ENCODE measurements at regions not wholly inside any gene's neighbourhood (a gene's known extent, or its start where the extent isn't known, plus 50 kb on each side); places are given as distances from the start of the nearest gene placed in this dataset.
A peak's percentile ranks its signal among the peaks of the same experiment; 100 is the strongest.

DNA sequence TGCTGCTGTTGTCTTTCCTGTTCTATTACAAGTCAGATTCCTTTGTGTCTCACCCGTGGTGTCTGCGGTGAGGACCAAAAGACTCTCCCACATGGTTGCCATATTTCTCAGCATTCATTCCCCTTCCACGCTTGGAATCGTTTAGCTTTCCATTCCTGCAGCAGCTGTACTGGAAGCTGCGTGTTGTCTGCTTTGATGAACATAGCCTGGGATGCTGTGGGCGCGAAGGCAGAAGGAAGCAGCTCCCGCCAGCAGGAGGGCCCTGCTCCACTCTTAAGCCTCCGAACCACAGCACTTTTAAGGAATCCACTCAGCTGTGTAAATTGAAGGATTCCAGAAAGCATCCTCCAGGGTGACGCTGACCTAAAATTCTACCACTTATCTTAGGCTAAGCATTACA, 303.6 kb upstream of the PITRM1 start:
- Histone ChIP-seq H3K27ac (ENCODE audit: low read length) (no peak overlapping the region), H3K9ac (ENCODE audit: low read length) (no peak overlapping the region), H3K36me3 (ENCODE audit: control insufficient read depth, low read depth, low read length) (no peaks in the 10 kb centered on the region), H3K27me3 (ENCODE audit: control insufficient read depth, insufficient read depth, low read length) (no peaks in the 10 kb centered on the region), H3K9me3 (ENCODE audit: control insufficient read depth, low read depth, low read length) (no peaks in the 10 kb centered on the region), H3K4me3 (ENCODE audit: low read length) (no peak overlapping the region), H3K4me1 (ENCODE audit: control insufficient read depth, low read depth, low read length) (peaks cover 13% of the 10 kb centered on the region)

DNA sequence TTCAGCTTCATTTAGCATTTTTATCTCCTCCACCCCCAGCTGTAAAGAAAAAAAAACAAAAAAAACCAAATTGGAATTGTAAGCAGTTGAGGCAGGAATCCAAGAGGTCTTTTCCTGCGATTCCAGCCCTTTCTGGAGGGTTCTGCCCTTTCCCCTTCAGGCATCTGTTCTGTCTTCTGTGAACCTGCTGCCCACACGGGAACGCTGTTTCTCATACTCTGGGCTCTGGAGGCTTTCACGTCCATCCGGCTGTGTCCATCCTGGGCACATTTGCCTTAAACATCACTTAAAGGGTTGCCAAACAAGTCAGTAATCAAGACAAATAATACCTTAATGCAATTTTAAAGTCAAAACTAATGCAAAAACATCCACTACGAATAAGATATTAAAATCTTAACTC, 302.8 kb upstream of the PITRM1 start:
- Histone ChIP-seq H3K4me3 (ENCODE audit: low read length) (no peak overlapping the region), H3K9ac (ENCODE audit: low read length) (no peak overlapping the region), H3K4me1 (ENCODE audit: control insufficient read depth, low read depth, low read length) (peaks cover 13% of the 10 kb centered on the region), H3K27ac (ENCODE audit: low read length) (no peak overlapping the region), H3K9me3 (ENCODE audit: control insufficient read depth, low read depth, low read length) (no peaks in the 10 kb centered on the region), H3K27me3 (ENCODE audit: control insufficient read depth, insufficient read depth, low read length) (no peaks in the 10 kb centered on the region), H3K36me3 (ENCODE audit: control insufficient read depth, low read depth, low read length) (no peaks in the 10 kb centered on the region)

GRCh38 chr10:3474266-3474665, 301.7 kb upstream of the PITRM1 start:
- H3K9ac ChIP-seq (ENCODE audit: low read length), result no peak overlapping the region
- no peaks in the 10 kb centered on the region for H3K9me3 ChIP-seq (ENCODE audit: control insufficient read depth, low read depth, low read length)
- H3K27ac ChIP-seq (ENCODE audit: low read length), result no peak overlapping the region
- H3K4me3 ChIP-seq (ENCODE audit: low read length), result no peak overlapping the region
- H3K27me3 ChIP-seq (ENCODE audit: control insufficient read depth, insufficient read depth, low read length), result no peaks in the 10 kb centered on the region
- no peaks in the 10 kb centered on the region for H3K36me3 ChIP-seq (ENCODE audit: control insufficient read depth, low read depth, low read length)
- H3K4me1 ChIP-seq (ENCODE audit: control insufficient read depth, low read depth, low read length), result peaks cover 13% of the 10 kb centered on the region

- no peaks in the 10 kb centered on the region for H3K36me3 ChIP-seq (ENCODE audit: control insufficient read depth, low read depth, low read length)
- peaks cover 13% of the 10 kb centered on the region for H3K4me1 ChIP-seq (ENCODE audit: control insufficient read depth, low read depth, low read length)
- no peak overlapping the region for H3K9ac ChIP-seq (ENCODE audit: low read length)
- no peak overlapping the region for H3K27ac ChIP-seq (ENCODE audit: low read length)
- H3K9me3 ChIP-seq (ENCODE audit: control insufficient read depth, low read depth, low read length), result no peaks in the 10 kb centered on the region
- no peaks in the 10 kb centered on the region for H3K27me3 ChIP-seq (ENCODE audit: control insufficient read depth, insufficient read depth, low read length)
- H3K4me3 ChIP-seq (ENCODE audit: low read length), result no peak overlapping the region
Measured at GRCh38 chr10:3473271-3473670, 300.7 kb upstream of the PITRM1 start.

- H3K9ac ChIP-seq (ENCODE audit: low read length), result no peak overlapping the region
- H3K4me3 ChIP-seq (ENCODE audit: low read length), result peak overlapping the region; percentile 3
Measured at GRCh38 chr10:3472287-3473051, 299.9 kb upstream of the PITRM1 start.

DNA sequence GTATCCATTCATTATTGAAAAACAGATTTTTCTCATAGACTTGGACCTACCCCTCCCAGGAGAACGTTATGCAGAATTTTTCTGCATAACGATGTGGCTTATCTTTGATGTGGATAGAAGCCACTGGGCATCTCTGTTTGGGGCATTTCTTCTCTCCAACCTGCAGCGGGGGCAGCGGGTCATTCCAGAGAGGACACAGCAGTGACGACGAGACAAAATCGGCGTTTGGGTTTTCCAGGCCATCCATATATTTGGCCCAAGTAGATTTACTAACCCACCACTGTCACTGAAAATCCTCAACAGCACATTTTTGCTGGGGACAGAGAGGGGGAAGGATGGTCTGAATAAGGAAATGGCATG, 299.3 kb upstream of the PITRM1 start:
- Histone ChIP-seq H3K9me3 (ENCODE audit: control insufficient read depth, low read depth, low read length) (no peaks in the 10 kb centered on the region), H3K36me3 (ENCODE audit: control insufficient read depth, low read depth, low read length) (no peaks in the 10 kb centered on the region), H3K9ac (ENCODE audit: low read length) (no peak overlapping the region), H3K4me3 (ENCODE audit: low read length) (peak overlapping the region; percentile 3), H3K27ac (ENCODE audit: low read length) (no peak overlapping the region), H3K4me1 (ENCODE audit: control insufficient read depth, low read depth, low read length) (peaks cover 13% of the 10 kb centered on the region), H3K27me3 (ENCODE audit: control insufficient read depth, insufficient read depth, low read length) (no peaks in the 10 kb centered on the region)

More at GRCh38 chr10:3472287-3473051, 299.9 kb upstream of the PITRM1 start:
- H3K4me1 ChIP-seq (ENCODE audit: control insufficient read depth, low read depth, low read length), result peaks cover 13% of the 10 kb centered on the region
- no peaks in the 10 kb centered on the region for H3K27me3 ChIP-seq (ENCODE audit: control insufficient read depth, insufficient read depth, low read length)
- H3K9me3 ChIP-seq (ENCODE audit: control insufficient read depth, low read depth, low read length), result no peaks in the 10 kb centered on the region
- H3K36me3 ChIP-seq (ENCODE audit: control insufficient read depth, low read depth, low read length), result no peaks in the 10 kb centered on the region
- H3K27ac ChIP-seq (ENCODE audit: low read length), result no peak overlapping the region

DNA sequence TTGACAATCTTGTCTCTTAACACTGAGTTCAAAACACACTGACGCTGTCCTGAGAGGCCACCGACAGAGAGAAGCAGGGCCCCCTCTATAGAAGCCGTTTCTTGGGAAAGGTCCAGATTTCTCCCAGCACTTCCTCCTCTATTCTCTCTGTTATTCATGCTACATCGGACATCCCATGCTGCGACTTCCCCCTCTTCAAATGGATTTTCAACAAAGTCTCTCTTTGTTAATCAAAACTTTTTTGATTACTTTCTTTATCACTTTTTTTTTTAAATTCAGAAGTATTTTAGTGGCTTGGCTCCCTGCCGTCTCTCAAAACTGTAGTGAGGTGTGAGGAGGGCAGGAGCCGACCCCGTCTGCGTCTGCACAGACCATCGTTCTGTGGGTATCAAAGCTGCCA, 298.9 kb upstream of the PITRM1 start:
- H3K27me3 ChIP-seq (ENCODE audit: control insufficient read depth, insufficient read depth, low read length), result no peaks in the 10 kb centered on the region
- no peak overlapping the region for H3K4me3 ChIP-seq (ENCODE audit: low read length)
- H3K4me1 ChIP-seq (ENCODE audit: control insufficient read depth, low read depth, low read length), result peaks cover 13% of the 10 kb centered on the region
- no peak overlapping the region for H3K27ac ChIP-seq (ENCODE audit: low read length)
- H3K36me3 ChIP-seq (ENCODE audit: control insufficient read depth, low read depth, low read length), result no peaks in the 10 kb centered on the region
- no peak overlapping the region for H3K9ac ChIP-seq (ENCODE audit: low read length)
- no peaks in the 10 kb centered on the region for H3K9me3 ChIP-seq (ENCODE audit: control insufficient read depth, low read depth, low read length)

GRCh38 chr10:3470191-3470590, 297.6 kb upstream of the PITRM1 start:
- no peak overlapping the region for H3K4me3 ChIP-seq (ENCODE audit: low read length)
- H3K9me3 ChIP-seq (ENCODE audit: control insufficient read depth, low read depth, low read length), result no peaks in the 10 kb centered on the region
- H3K27me3 ChIP-seq (ENCODE audit: control insufficient read depth, insufficient read depth, low read length), result no peaks in the 10 kb centered on the region
- H3K4me1 ChIP-seq (ENCODE audit: control insufficient read depth, low read depth, low read length), result peaks cover 13% of the 10 kb centered on the region
- H3K36me3 ChIP-seq (ENCODE audit: control insufficient read depth, low read depth, low read length), result no peaks in the 10 kb centered on the region
- H3K27ac ChIP-seq (ENCODE audit: low read length), result no peak overlapping the region
- H3K9ac ChIP-seq (ENCODE audit: low read length), result no peak overlapping the region

- no peaks in the 10 kb centered on the region for H3K27me3 ChIP-seq (ENCODE audit: control insufficient read depth, insufficient read depth, low read length)
- H3K4me3 ChIP-seq (ENCODE audit: low read length), result no peak overlapping the region
- H3K9ac ChIP-seq (ENCODE audit: low read length), result no peak overlapping the region
- no peak overlapping the region for H3K27ac ChIP-seq (ENCODE audit: low read length)
- H3K4me1 ChIP-seq (ENCODE audit: control insufficient read depth, low read depth, low read length), result peaks cover 13% of the 10 kb centered on the region
- H3K9me3 ChIP-seq (ENCODE audit: control insufficient read depth, low read depth, low read length), result no peaks in the 10 kb centered on the region
- no peaks in the 10 kb centered on the region for H3K36me3 ChIP-seq (ENCODE audit: control insufficient read depth, low read depth, low read length)
Measured at GRCh38 chr10:3469639-3470020, 297.0 kb upstream of the PITRM1 start.

GRCh38 chr10:3468919-3469638, 296.5 kb upstream of the PITRM1 start:
- Histone ChIP-seq H3K36me3 (ENCODE audit: control insufficient read depth, low read depth, low read length) (no peaks in the 10 kb centered on the region), H3K27me3 (ENCODE audit: control insufficient read depth, insufficient read depth, low read length) (no peaks in the 10 kb centered on the region), H3K4me3 (ENCODE audit: low read length) (no peak overlapping the region), H3K9ac (ENCODE audit: low read length) (no peak overlapping the region), H3K9me3 (ENCODE audit: control insufficient read depth, low read depth, low read length) (no peaks in the 10 kb centered on the region), H3K4me1 (ENCODE audit: control insufficient read depth, low read depth, low read length) (peaks cover 13% of the 10 kb centered on the region), H3K27ac (ENCODE audit: low read length) (no peak overlapping the region)

DNA sequence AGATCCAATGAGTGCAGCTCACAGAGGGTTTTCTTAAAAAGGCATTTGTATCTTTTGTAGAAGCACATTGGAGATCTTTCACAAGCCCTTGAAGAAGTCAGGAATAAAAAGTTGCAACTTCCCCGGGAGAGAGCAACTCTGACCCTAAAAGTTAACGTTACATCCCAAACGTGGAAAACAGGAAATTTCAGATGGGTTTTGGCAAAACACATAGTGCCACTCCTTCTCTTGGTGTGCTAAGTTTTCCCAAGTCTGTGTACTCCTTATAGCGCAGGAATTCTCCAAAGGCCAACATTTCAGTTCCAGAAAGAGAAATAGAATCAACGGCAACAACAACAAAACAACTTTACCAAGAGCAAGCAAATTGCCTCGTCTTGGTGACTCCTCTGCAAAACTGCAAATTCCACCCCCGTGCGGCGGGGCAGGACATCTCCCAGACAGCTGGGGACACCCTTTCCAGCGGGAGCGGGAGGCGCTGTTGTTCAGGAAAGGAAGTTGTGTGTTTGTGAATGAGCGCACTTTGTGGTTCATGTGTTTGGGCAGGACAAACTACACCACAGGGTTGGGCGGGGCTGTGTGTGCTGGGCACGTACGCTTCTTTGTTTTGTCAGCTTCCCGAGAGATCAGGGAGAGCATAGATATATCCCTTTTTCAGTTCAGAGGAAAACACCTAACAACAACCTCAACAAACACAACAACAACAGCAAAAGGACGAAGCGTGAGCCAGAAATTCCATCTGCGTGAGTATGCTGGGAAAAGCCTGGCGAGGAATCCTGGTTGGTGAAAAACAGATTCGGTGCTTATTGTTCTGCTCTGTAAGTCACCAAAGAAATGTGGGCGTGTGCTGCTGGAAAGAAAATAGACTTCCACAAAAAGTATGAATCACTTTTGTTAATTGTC, 294.7 kb upstream of the PITRM1 start:
- no peak overlapping the region for H3K27ac ChIP-seq (ENCODE audit: low read length)
- H3K9me3 ChIP-seq (ENCODE audit: control insufficient read depth, low read depth, low read length), result no peaks in the 10 kb centered on the region
- H3K9ac ChIP-seq (ENCODE audit: low read length), result no peak overlapping the region
- H3K4me1 ChIP-seq (ENCODE audit: control insufficient read depth, low read depth, low read length), result peaks cover 7% of the 10 kb centered on the region
- no peaks in the 10 kb centered on the region for H3K36me3 ChIP-seq (ENCODE audit: control insufficient read depth, low read depth, low read length)
- H3K27me3 ChIP-seq (ENCODE audit: control insufficient read depth, insufficient read depth, low read length), result no peaks in the 10 kb centered on the region
- H3K4me3 ChIP-seq (ENCODE audit: low read length), result no peak overlapping the region
